ENCODE measurements at regions not wholly inside any gene's neighbourhood (a gene's known extent, or its start where the extent isn't known, plus 50 kb on each side); places are given as distances from the start of the nearest gene placed in this dataset.

- DNase-seq (ENCODE audit: low read depth in 2 of 2): no peak
Observed at GRCh38 chr15:62545467-62546227, 380.6 kb upstream of the C2CD4B start.

GRCh38 chr15:62546628-62547027, 381.5 kb upstream of the C2CD4B start:
- DNase-seq (ENCODE audit: low read depth in 2 of 2): no peak

- DNase-seq (ENCODE audit: low read depth in 2 of 2): no peak
Observed at GRCh38 chr15:62547584-62547983, 382.5 kb upstream of the C2CD4B start.

GRCh38 chr15:62549345-62549970, 384.4 kb upstream of the C2CD4B start:
- no peak for DNase-seq (ENCODE audit: low read depth in 2 of 2)

GRCh38 chr15:62550106-62550505, 385.0 kb upstream of the C2CD4B start:
- DNase-seq (ENCODE audit: low read depth in 2 of 2): no peak

- DNase-seq (ENCODE audit: low read depth in 2 of 2): no peak
Observed at GRCh38 chr15:62552444-62552843, 387.4 kb upstream of the C2CD4B start.

GRCh38 chr15:62553911-62554563, 389.0 kb upstream of the C2CD4B start:
- DNase-seq (ENCODE audit: low read depth in 2 of 2): no peak

GRCh38 chr15:62558640-62559380, 393.7 kb upstream of the C2CD4B start:
- DNase-seq (ENCODE audit: low read depth in 2 of 2): no peak

GRCh38 chr15:62559381-62559733, 394.3 kb upstream of the C2CD4B start:
- DNase-seq (ENCODE audit: low read depth in 2 of 2): no peak

GRCh38 chr15:62561059-62561519, 396.0 kb upstream of the C2CD4B start:
- DNase-seq (ENCODE audit: low read depth in 2 of 2): no peak

- no peak for DNase-seq (ENCODE audit: low read depth in 2 of 2)
Observed at GRCh38 chr15:62561571-62561970, 396.5 kb upstream of the C2CD4B start.

GRCh38 chr15:62564886-62565633, 400.0 kb upstream of the C2CD4B start:
- DNase-seq (ENCODE audit: low read depth in 2 of 2): no peak

GRCh38 chr15:62565634-62566026, 400.5 kb upstream of the C2CD4B start:
- DNase-seq (ENCODE audit: low read depth in 2 of 2): no peak

GRCh38 chr15:62566248-62566647, 401.2 kb upstream of the C2CD4B start:
- no peak for DNase-seq (ENCODE audit: low read depth in 2 of 2)

GRCh38 chr15:62567501-62567900, 402.4 kb upstream of the C2CD4B start:
- DNase-seq (ENCODE audit: low read depth in 2 of 2): no peak

GRCh38 chr15:62568004-62568403, 402.9 kb upstream of the C2CD4B start:
- DNase-seq (ENCODE audit: low read depth in 2 of 2): no peak

- no peak for DNase-seq (ENCODE audit: low read depth in 2 of 2)
Observed at GRCh38 chr15:62568702-62569101, 403.6 kb upstream of the C2CD4B start.

- no peak for DNase-seq (ENCODE audit: low read depth in 2 of 2)
Observed at GRCh38 chr15:62569460-62570404, 404.6 kb upstream of the C2CD4B start.

GRCh38 chr15:62570405-62570783, 405.3 kb upstream of the C2CD4B start:
- no peak for DNase-seq (ENCODE audit: low read depth in 2 of 2)

- no peak for DNase-seq (ENCODE audit: low read depth in 2 of 2)
Observed at GRCh38 chr15:62571072-62571471, 406.0 kb upstream of the C2CD4B start.
